ENCODE measurements at regions not wholly inside any gene's neighbourhood (a gene's known extent, or its start where the extent isn't known, plus 50 kb on each side); places are given as distances from the start of the nearest gene placed in this dataset.

GRCh38 chr10:78362406-78363022, 328.9 kb downstream of the RPS24 start:
- TF ChIP-seq EP300 (IDR thresholded peaks at IDR 0.05; ENCODE audit: borderline replicate concordance), result no peak
- no peak for TF ChIP-seq YY1 (IDR thresholded peaks at IDR 0.05; ENCODE audit: low read depth)
- TF ChIP-seq EGR1 (IDR thresholded peaks at IDR 0.05), result no peak
- no peak for TF ChIP-seq MAX (IDR thresholded peaks at IDR 0.05)
- TF ChIP-seq TAF1 (IDR thresholded peaks at IDR 0.05; ENCODE audit: low read depth), result no peak
- TF ChIP-seq REST (IDR thresholded peaks at IDR 0.05; ENCODE audit: low read depth), result no peak
- TF ChIP-seq FOXM1 (IDR thresholded peaks at IDR 0.05; ENCODE audit: borderline replicate concordance, low read depth), result no peak
- TF ChIP-seq NFIC (IDR thresholded peaks at IDR 0.05), result no peak
- no peak for TF ChIP-seq TCF12 (IDR thresholded peaks at IDR 0.05; ENCODE audit: low read depth)
- no peak for TF ChIP-seq CEBPB (IDR thresholded peaks at IDR 0.05)
- no peak for TF ChIP-seq CREB1 (IDR thresholded peaks at IDR 0.05; ENCODE audit: low read depth)
- TF ChIP-seq RAD21 (IDR thresholded peaks at IDR 0.05; ENCODE audit: low read depth), result no peak
- no peak for TF ChIP-seq ZBTB7A (IDR thresholded peaks at IDR 0.05; ENCODE audit: low read depth)
- TF ChIP-seq USF1 (IDR thresholded peaks at IDR 0.05), result no peak
- no peak for TF ChIP-seq TEAD4 (IDR thresholded peaks at IDR 0.05)

GRCh38 chr10:78363190-78363589, 329.5 kb downstream of the RPS24 start:
- TF ChIP-seq USF1 (IDR thresholded peaks at IDR 0.05), result no peak
- no peak for TF ChIP-seq YY1 (IDR thresholded peaks at IDR 0.05; ENCODE audit: low read depth)
- TF ChIP-seq RAD21 (IDR thresholded peaks at IDR 0.05; ENCODE audit: low read depth), result no peak
- no peak for TF ChIP-seq REST (IDR thresholded peaks at IDR 0.05; ENCODE audit: low read depth)
- no peak for TF ChIP-seq CEBPB (IDR thresholded peaks at IDR 0.05)
- no peak for TF ChIP-seq TCF12 (IDR thresholded peaks at IDR 0.05; ENCODE audit: low read depth)

- TF ChIP-seq RAD21 (IDR thresholded peaks at IDR 0.05; ENCODE audit: low read depth) (no peak), EGR1 (IDR thresholded peaks at IDR 0.05) (no peak), EP300 (IDR thresholded peaks at IDR 0.05; ENCODE audit: borderline replicate concordance) (no peak), FOXM1 (IDR thresholded peaks at IDR 0.05; ENCODE audit: borderline replicate concordance, low read depth) (no peak), TEAD4 (IDR thresholded peaks at IDR 0.05) (no peak), ZBTB7A (IDR thresholded peaks at IDR 0.05; ENCODE audit: low read depth) (no peak), USF1 (IDR thresholded peaks at IDR 0.05) (no peak), TAF1 (IDR thresholded peaks at IDR 0.05; ENCODE audit: low read depth) (no peak)
These were observed 332.0 kb downstream of the RPS24 start for GRCh38 chr10:78365694-78366093.

GRCh38 chr10:78366663-78367411, 333.2 kb downstream of the RPS24 start:
- no peak for TF ChIP-seq ZBTB7A (IDR thresholded peaks at IDR 0.05; ENCODE audit: low read depth)
- no peak for TF ChIP-seq CREB1 (IDR thresholded peaks at IDR 0.05; ENCODE audit: low read depth)
- no peak for TF ChIP-seq MAX (IDR thresholded peaks at IDR 0.05)
- no peak for TF ChIP-seq CEBPB (IDR thresholded peaks at IDR 0.05)
- no peak for TF ChIP-seq NFIC (IDR thresholded peaks at IDR 0.05)
- no peak for TF ChIP-seq TEAD4 (IDR thresholded peaks at IDR 0.05)
- no peak for TF ChIP-seq EGR1 (IDR thresholded peaks at IDR 0.05)
- TF ChIP-seq TAF1 (IDR thresholded peaks at IDR 0.05; ENCODE audit: low read depth), result no peak
- no peak for TF ChIP-seq USF1 (IDR thresholded peaks at IDR 0.05)
- no peak for TF ChIP-seq REST (IDR thresholded peaks at IDR 0.05; ENCODE audit: low read depth)
- TF ChIP-seq TCF12 (IDR thresholded peaks at IDR 0.05; ENCODE audit: low read depth), result no peak

Data from Ishikawa (cell line).